Stimulated activated CD4-positive, alpha-beta T cell treated with anti-CD3 and anti-CD28 coated beads, Interleukin-4, amount 100 ng/mL, for 4 hours (primary cell): ENCODE measurements at regions not wholly inside any gene's neighbourhood (a gene's known extent, or its start where the extent isn't known, plus 50 kb on each side); places are given as distances from the start of the nearest gene placed in this dataset.
"Not testable (repeated sequence)": the region's sequence is repeated elsewhere in the genome, so short reads cannot be mapped to it uniquely, and the experiment has no call there.

Source experiments
- DNase-seq, 2 experiments: peaks; one replicate each; pipeline ENCODE4 v3.0.0-alpha.2; 2020

DNA sequence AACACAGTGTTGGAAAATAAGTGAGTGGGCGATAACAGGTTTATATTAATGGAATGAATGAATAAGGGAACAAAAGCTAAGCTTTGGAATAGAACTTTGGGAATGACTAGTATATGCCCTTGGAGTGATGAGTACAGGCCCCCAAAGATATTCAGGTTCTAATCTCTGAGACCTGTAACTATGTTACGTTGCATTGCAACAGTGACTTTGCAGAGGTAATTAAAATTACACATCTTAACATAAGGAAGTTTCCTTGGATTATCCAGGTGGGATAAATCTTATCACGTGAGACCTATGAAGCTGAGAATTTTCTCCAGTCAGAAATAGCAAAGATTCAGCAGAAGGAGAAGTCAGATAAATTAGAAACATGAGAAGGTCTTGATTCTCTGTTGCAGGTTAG, 661.5 kb upstream of the LINC00305 start:
- no peak for DNase-seq

DNA sequence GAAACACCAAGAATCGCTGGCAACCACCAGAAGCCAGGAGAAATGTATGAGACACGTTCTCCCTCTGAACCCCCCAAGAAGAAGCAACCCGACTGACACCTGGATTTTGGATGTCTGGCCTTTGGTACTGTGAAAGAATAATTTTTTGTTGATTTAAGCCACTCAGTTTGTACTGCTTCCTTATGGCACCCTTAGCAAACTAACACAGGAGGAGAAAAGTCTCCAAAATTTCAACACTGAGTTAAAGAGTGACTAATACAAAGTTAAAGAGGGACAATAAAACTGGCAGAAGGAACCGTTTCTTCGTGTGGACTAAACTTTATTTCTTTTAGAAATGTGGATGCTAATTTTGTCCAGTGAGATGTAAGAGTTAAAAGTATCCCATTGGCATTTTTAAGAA, 660.9 kb upstream of the LINC00305 start:
- DNase-seq = no peak

DNA sequence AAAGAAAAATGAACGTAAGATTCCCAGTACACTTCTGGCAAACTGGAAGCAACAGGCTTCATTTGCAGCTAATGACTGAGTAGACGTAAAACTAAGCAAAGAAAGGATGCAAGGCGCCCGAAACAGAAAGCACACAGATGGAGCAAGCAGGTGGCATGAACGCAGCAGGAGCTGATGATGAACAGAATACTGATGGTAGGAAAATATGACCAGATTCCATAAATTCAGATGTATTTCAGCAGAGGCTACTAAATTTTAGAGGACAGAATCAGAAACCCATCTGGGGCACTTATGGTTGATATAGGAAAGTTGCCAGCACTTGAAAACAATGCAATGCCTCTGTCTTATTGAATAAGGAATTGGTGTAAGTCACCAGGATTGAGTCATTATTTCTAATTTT, 658.7 kb upstream of the LINC00305 start:
- DNase-seq = no peak

DNA sequence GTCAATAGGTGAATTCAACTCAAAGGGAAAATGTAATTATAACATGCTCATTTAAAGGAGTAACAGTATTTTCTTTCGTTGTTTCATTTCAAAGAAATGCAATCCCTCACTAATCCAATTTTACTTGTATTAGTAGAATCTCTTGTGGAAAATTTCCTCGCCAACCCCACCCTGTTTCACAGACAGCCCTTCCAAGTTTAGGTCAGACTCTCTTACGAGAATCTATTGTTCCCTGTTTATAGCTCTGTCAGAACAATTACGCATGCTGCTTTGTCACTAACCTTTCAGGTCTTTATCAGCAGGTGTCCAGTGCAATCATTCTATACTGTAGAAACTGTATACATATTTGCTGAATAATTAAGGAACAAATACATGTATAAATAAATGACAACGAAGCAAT, 657.8 kb upstream of the LINC00305 start:
- no peak for DNase-seq

DNA sequence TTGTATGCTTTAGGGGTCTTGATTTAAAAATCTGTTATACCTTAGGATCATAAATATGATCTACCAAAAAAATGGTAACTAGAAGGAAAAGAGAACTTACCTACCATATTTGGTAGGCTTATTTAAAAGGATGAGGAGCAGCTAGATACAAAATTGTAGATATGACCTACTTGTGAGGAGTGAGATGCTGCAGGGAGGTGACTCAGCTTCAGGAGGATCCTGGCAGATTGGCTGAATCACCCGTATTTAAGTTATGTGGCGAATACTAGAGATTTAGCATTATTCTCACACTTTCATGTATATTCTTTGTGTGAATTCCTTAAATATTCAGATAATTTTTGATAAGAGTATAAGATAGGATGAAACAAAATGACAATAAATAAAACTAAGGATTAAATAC, 657.3 kb upstream of the LINC00305 start:
- DNase-seq = no peak

DNA sequence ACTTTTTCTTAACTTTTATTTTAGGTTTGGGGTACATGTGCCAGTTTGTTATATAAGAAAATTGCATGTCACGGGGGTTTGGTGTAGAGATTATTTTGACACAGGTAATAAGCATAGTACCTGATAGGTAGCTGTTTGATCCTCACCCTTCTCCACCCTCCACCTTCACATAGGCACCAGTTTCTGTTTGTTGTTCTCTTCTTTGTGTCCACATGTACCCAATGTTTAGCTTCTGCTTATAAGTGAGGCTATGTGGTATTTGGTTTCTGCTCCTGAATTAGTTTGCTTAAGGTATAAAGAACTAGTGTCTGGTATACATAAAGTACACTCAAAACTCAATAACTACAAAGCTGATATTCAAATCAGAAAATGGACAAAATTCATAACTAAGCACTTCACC, 654.6 kb upstream of the LINC00305 start:
- no peak for DNase-seq

DNA sequence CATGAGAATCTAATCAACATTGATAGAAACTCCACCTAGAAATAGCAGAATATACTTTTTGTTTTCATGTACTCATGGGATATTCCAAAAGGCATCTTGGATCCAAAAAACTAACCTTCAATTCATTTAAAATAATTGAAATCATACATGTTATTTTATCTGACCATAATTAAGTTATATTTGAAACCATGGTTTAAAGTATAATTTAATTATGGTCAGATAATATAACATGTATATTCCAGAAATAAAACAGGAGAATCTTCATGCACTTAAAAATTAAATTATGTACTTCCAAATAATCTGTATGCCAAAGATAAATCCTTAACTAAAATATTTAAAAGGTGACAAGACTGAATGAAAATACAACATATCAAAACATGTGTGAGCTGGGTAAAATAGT, 651.3 kb upstream of the LINC00305 start:
- DNase-seq = no peak

DNA sequence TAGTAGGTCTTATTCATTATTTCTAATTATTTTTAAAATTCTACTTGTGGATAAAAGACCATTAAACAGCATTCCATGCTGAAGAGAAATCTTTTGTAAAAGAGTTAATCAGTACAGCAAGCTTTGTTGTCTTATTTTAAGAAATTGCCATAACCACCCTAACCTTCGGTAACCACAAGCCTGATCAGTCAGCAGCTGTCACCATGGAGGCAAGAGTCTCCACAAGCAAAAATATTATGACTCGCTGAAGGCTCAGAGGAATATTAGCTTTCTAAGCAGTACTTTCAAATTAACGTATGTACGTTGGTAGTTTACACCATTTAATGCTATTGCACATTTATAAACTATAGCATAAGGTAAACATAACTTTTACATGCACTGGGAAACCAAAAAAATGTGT, 650.5 kb upstream of the LINC00305 start:
- no peak for DNase-seq

DNA sequence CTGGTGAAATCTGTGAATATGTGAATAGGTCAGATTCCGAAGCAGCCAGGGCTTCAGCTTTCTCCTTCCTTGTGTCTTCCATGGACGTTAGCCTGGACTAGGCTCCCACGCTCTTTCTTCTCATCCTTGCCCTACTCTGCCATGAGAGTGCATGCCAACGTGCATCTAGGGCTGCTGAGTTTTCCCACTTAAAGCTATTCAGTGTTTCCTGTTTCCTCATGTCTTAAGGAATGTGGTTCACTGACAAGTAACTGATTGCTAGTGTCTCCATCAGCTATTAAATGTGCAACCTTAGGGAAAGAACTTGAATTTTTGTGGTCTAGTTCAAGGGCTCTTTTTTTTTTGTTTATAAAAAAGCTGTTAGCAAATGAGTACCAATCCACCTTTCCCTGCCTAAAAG, 642.3 kb upstream of the LINC00305 start:
- DNase-seq = no peak

DNA sequence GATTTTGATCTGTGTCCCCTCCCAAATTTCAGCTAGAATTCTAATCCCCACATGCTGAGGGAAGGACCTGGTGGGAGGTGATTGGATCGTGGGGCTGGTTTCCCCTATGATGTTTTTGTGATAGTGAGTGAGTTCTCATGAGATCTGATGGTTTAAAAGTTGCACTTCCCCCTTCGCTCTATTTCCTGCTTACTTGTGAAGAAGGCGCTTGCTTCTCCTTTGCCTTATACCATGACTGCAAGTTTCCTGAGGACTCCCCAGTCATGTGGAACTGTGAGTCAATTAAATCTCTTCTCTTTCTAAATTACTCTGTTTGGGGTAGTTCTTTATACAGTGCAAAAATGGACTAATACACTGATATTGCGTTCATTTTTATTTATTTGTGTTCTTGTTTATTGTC, 636.8 kb upstream of the LINC00305 start:
- no peak for DNase-seq

DNA sequence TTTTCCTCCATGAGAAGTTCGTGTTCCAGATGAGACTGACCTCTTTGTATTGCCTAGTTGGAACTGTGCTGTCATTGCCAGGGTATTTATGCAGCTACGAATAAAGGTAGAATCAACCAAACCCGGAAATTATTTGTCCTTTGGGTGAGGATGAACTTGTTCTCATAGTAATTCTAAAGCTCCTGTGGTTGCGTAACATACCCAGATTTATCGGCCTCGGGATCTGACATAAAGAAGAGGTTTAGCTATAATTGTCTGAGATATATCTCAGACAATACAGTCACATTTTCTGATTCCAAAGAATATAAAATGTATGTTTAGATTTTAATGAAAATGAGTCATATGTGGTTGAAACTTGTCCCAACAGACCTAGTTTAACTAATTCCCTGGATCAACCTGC, 628.7 kb upstream of the LINC00305 start:
- DNase-seq = no peak

DNA sequence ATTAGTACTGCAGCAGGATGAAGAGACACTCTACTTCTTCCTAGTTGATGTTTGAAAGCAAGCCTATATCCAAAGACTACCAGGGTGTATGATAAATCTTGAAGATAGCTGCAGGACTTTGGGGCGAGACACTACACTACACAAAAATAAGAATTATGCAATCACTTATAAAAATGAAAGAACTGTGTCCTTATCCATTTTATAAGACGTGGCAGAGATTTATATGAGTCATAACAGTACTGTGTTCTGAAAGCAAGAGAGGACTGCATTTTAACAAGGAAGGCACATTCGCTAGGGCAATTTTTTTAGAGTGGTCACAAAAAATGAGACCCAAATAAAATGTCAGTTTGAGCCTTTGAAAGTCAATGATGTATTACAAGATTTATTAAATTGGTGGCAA, 617.0 kb upstream of the LINC00305 start:
- no peak for DNase-seq

DNA sequence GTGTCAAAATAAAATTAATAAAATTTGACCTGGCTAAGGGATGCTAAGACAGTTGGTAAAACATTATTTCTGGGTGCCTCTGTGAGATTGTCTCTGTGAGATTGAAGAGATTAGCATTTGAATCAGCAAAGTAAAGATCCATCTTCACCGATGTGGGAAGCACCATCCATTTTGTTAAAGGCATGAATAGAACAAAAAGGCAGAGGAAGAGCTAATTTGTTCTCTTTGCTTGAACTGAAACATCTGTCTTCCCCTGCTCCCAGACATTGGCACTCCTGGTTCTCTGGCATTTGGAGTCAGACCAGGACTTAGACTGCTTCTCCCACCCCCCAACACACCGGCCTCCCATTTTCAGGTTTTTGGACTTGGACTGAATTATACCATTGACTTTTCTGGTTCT, 603.8 kb upstream of the LINC00305 start:
- DNase-seq = no peak

DNA sequence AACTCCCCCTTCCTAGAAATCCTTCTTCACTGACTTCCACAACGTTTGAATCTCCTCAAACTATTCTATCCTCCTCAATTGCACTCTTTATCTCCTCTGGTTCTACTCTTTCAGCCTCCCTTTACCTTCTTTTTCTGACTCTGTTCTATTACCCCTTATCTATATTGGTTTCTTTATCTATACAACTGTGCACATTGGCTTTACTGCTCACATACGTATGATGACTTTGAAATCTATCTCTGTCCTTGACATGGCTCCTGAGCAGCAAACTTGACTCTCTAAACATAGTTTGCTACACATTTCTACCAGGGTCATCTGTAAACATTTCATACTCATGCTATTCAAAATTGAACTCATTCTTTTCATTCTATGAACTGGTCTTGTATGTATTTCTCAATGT, 601.0 kb upstream of the LINC00305 start:
- DNase-seq = no peak

DNA sequence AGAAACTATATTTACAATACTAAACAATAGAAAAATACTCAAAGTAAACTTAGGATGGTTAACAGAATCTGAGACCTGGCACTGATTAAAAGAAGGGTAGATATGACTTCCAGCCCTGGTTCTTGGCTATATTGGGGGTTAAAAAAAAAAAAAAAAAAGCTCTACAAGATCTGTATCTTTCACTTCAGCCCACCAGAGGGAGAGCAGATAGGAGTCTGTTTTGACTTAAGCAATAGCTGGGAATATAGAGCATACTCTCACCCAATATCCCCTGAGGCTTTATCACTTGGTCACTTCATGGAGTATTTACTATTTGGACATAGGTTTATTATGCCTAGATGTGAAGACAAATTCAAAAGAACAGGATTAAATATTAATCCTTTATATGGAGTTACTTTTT, 598.9 kb upstream of the LINC00305 start:
- DNase-seq = no peak

DNA sequence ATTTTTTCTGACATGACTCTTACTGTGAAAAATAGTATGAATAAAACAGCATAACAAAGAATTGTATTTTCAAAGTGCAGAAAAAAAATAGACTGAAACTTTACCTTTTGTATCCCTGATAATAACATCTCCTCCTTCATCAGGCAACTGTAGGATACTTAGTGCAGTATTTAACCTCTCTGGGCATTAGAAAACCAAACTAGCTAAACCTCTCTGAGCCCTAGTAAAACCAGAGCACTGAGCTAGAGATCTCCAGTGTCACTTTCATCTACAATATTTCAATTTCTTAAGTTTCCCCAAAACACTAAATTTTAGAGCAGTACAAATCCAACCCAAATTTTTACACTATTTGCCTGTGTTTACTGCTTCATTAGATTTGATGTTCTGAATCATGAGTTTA, 594.0 kb upstream of the LINC00305 start:
- no peak for DNase-seq

DNA sequence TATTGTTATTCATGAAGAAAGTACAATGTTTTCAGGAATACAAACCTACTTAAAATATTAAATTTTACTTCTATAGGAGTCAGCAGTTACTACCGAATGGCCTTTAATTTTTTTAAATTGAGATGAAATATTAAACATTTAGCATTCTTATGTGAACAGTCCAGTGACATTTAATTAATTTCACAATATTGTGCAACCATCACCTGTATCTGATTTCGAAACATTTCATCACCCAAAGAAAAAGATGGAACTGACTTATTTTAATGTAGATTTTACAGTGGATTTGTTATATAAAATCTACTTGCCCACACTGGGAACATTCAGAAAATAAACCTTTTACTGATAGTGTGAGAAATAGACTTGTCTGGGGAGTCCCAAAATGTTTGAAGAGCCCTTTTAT, 585.2 kb upstream of the LINC00305 start:
- DNase-seq = no peak

DNA sequence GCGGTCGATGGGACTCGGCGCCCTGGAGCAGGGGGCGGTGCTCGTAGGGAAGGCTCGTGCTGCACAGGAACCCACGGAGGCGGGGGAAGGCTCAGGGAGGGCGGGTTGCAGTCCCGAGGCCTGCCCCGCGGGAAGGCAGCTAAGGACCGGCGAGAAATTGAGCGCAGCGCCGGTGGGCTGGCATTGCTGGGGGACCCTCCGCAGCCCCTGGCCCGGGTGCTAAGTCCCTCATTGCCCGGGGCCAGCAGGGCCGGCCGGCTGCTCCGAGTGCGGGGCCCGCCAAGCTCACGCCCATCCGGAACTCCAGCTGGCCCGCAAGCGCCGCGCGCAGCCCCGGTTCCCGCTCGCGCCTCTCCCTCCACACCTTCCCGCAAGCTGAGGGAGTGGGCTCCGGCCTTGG, 576.8 kb upstream of the LINC00305 start:
- not testable (repeated sequence) for DNase-seq

DNA sequence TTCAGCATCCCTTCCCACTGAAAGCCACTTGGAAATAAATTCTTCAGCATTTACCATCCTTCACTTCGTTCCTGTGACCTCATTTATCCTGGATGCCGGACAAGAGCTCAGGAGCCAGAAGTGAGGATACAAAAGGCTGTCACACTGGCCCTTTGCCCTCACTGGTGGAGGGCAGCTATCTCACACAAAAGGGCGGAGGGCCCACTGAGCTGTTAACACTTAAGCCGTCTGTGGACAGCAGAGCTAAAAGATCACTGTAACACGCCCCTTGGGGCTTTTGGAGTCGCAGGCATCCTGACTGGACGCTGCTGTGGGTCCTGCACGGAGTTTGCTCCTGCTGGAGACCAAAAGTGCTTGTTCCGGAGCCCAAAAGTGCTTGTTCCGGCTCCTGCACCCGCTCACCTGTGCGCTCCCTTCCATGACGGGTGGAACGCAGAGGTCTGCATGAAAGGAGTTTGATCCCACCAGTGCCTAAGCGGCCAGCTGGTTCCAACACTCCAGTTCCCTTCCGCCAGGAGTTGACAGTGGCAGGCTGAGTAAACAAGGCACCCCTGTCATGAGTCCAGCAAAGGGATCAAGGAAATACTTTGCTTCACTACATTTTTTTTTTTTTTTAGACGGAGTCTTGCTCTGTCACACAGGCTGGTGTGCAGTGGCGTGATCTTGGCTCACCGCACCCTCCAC, 572.0 kb upstream of the LINC00305 start:
- DNase-seq = no peak

DNA sequence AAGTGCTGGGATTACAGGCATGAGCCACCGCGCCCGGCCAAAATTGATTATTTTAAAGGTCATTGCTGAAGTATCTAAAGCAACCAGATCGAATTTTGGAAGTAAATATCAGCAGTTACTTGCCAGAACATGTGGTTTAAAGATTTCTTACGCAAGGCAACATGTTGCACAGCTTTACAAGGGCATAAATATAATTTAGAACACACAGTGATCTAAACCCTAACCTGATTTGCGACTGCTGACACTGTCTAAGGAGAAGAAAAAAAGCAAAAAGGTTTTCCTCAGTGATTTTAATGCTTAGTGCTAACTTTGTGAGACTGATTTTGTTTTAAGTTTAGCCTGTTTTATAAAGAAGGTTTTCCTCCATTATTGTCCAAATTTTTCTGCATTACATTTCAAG, 569.9 kb upstream of the LINC00305 start:
- DNase-seq = no peak

DNA sequence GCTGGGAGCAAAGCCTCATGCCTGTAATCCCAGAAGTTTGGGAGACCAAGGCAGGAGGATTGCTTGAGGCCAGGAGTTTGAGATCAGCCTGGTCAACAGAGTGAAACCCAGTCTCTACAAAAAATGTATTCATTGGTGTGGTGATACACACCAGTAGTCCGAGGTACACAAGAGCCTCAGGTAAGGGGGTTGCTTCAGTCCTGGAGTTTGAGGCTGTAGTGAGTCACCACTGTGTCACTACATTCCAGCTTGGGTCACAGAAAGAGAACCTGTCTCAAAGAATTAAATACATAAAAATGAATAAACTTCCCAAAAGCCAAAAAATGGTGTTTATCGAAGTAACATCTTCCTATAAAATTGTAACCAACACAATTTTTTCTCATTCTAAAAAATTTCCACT, 568.1 kb upstream of the LINC00305 start:
- no peak for DNase-seq

DNA sequence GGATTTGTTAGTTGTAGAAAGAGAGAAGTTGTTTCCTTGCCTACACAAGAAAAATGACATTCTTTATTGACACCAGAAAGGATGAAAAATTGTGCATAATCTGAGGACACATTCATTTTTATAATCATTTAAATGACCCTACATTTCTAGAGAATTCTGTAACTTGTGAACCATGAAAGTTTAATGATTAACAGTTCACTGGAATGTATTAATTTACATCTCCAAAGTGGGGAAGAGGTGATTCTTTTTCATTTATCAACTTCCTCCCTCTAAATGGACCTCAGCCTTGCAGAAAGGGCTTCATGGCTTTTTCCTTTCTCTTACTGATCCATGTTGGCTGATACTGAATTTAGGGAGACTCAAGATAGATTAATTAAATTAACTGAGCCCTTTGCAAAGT, 565.2 kb upstream of the LINC00305 start:
- no peak for DNase-seq

DNA sequence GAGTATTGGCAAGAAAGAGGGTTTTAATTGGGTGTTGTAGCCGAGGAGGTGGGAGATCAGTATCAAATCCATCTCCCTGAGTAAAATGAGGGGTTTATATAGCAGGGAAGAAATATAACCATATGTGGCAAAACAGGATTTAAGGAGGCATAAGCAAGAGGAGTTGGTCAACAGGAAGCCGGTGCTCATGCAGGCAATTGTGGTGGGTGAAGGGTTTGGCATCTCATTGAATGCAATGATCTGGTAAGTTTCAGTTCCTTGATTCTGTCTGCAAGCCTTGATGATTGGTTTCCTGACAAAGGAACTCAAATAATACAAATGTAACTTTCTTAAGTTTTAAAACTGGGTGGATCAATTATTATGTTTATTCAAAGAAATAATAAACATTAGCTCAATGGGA, 564.4 kb upstream of the LINC00305 start:
- no peak for DNase-seq

DNA sequence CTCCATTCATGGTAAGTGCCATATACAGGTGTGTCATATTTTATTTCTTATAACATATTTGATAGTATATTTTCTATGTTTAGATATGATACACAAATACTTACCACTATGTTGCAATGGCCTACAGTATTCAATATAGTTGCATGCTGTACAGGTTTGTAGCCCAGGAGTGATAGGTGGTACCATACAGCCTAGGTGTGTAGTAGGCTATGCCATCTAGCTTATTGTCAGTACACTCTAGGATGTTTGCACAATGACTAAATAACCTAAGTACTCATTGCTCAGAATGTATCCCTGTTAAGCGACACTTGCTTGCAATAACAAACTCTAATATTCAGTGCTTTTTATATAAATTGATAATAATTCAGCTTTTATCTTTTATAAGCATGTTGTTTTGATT, 563.1 kb upstream of the LINC00305 start:
- no peak for DNase-seq

DNA sequence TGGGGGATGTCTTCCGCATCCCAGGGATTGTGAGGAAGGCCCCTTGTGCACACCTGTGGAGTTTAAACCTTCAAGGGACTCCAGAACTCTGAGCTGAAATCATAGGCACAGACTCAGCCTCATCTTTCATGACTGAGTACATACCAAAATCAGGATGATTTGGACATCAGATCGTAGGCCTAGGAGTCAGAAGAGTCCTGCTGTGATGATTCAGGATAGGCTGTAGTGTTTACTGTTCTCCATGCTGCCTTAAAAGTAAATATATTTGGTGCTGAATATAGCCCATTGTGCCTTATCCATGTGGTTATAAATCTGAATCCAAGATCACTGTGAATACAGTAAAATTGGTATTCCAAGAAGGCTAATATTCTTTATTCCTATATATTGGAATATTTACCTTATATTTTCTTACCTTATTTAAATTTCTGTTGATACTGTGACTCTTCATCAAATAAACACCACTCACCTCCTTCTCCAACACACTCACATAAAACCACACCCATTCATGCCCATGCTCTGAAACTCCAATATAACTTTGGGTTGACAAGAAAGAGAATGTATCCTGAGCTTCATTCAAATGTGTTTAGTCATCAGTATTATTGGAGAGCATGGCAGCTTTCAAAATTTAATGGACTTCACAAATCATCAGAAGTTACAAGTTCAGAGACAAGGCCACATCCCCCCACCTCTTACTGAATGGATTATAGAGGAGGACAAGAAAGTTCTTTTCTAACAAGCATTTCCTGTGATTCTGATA, 561.4 kb upstream of the LINC00305 start:
- DNase-seq = no peak
